H1 (cell line): ENCODE measurements at regions not wholly inside any gene's neighbourhood (a gene's known extent, or its start where the extent isn't known, plus 50 kb on each side); places are given as distances from the start of the nearest gene placed in this dataset.

Experiments
- CBX8 ChIP-seq: fragments of 300-800, 300-1000 bp; sonication (generic); IDR thresholded peaks from 2 replicates; pipeline ENCODE4 v1.7.1; 2016; ENCODE audit warnings: low read depth, low read length, borderline replicate concordance
- CEBPB ChIP-seq: IDR thresholded peaks from 2 replicates; pipeline ENCODE4 v1.6.1; 2012; ENCODE audit warnings: low read depth, low read length
- CTCF ChIP-seq, 3 experiments: IDR thresholded peaks; 1 replicate in 2 of 3; 2 replicates in 1 of 3; pipeline versions ENCODE4 v1.5.1 to v1.6.1; 2011; ENCODE audit warnings: low read length in 3 of 3, mild to moderate bottlenecking in 3 of 3, inconsistent platforms in 2 of 3, low read depth in 1 of 3, moderate library complexity in 1 of 3; ENCODE audit not compliant: insufficient read depth in 1 of 3; ENCODE audit errors: control extremely low read depth in 1 of 3
- EZH2 ChIP-seq: fragments of 200-600 bp; sonication (generic); IDR thresholded peaks from 2 replicates; pipeline ENCODE4 v1.7.1; 2012; ENCODE audit warnings: low read depth, mild to moderate bottlenecking, moderate library complexity, low read length, inconsistent platforms; ENCODE audit not compliant: severe bottlenecking
- HDAC2 ChIP-seq, 2 experiments: fragments of 300-600 bp in 1 of 2; sonication (generic) in 1 of 2; IDR thresholded peaks; 2 replicates each; pipeline ENCODE4 v1.6.1; 2011 to 2012; ENCODE audit warnings: low read depth in 2 of 2, low read length in 2 of 2, mild to moderate bottlenecking in 2 of 2, moderate library complexity in 2 of 2, borderline replicate concordance in 1 of 2, inconsistent platforms in 1 of 2
- JUN ChIP-seq: IDR thresholded peaks from 2 replicates; pipeline ENCODE4 v1.6.1; 2011; ENCODE audit warnings: low read depth, mild to moderate bottlenecking, improper control_type of control experiment, low read length
- JUND ChIP-seq: IDR thresholded peaks from 2 replicates; pipeline ENCODE4 v1.6.1; 2011; ENCODE audit warnings: mild to moderate bottlenecking, improper control_type of control experiment, low read length
- KDM5A ChIP-seq: fragments of 200-600 bp; IDR thresholded peaks from 2 replicates; pipeline ENCODE4 v1.7.1; 2012; ENCODE audit warnings: mild to moderate bottlenecking, low read length, inconsistent platforms, mixed read lengths
- POLR2A ChIP-seq, 2 experiments: IDR thresholded peaks; 1 replicate in 1 of 2; 2 replicates in 1 of 2; pipeline ENCODE4 v1.6.1; 2011; ENCODE audit warnings: low read depth in 2 of 2, low read length in 2 of 2, mild to moderate bottlenecking in 2 of 2; ENCODE audit errors: control extremely low read depth in 1 of 2
- POLR2AphosphoS5 ChIP-seq: IDR thresholded peaks from 2 replicates; pipeline ENCODE4 v1.6.1; 2011; ENCODE audit warnings: low read depth, low read length
- RXRA ChIP-seq: IDR thresholded peaks from 2 replicates; pipeline ENCODE4 v1.6.1; 2011; ENCODE audit warnings: low read depth, mild to moderate bottlenecking, low read length, moderate library complexity; ENCODE audit not compliant: insufficient read depth
- SIN3A ChIP-seq, 2 experiments: IDR thresholded peaks in 1 of 2; conservative IDR thresholded peaks in 1 of 2; 2 replicates each; pipeline ENCODE4 v1.6.1; 2011 to 2012; ENCODE audit warnings: low read length in 2 of 2, improper control_type of control experiment in 1 of 2, low read depth in 1 of 2, mild to moderate bottlenecking in 1 of 2
- SUZ12 ChIP-seq: fragments of 200-600 bp; sonication (generic); IDR thresholded peaks from 2 replicates; pipeline ENCODE4 v1.6.1; 2012; ENCODE audit warnings: mild to moderate bottlenecking, inconsistent platforms, low read length, moderate library complexity, mixed read lengths
- YY1 ChIP-seq: IDR thresholded peaks from 2 replicates; pipeline ENCODE4 v1.6.1; 2011; ENCODE audit warnings: low read depth, mild to moderate bottlenecking, low read length

- TF ChIP-seq JUN (no peak), KDM5A (no peak), POLR2AphosphoS5 (no peak), EZH2 (no peak), HDAC2 (IDR thresholded peaks at IDR 0.05; ENCODE audit: borderline replicate concordance in 1 of 2, low read depth in 2 of 2, low read length in 2 of 2) (no peak), SIN3A (conservative IDR thresholded peaks at IDR 0.05 in 1 of 2, IDR thresholded peaks at IDR 0.05 in 1 of 2; ENCODE audit: low read depth in 1 of 2, low read length in 2 of 2) (no peak), CTCF (IDR thresholded peaks at IDR 0.05; ENCODE audit: control extremely low read depth in 1 of 3, insufficient read depth in 1 of 3, low read depth in 1 of 3, low read length in 3 of 3) (no peak), CEBPB (no peak), POLR2A (IDR thresholded peaks at IDR 0.05; ENCODE audit: control extremely low read depth in 1 of 2, low read depth in 2 of 2, low read length in 2 of 2) (no peak), JUND (no peak), YY1 (no peak), SUZ12 (no peak), CBX8 (no peak), RXRA (no peak)
These were observed 86.0 kb upstream of the PODXL start for GRCh38 chr7:131642429-131642828.
